ENCODE measurements at regions not wholly inside any gene's neighbourhood (a gene's known extent, or its start where the extent isn't known, plus 50 kb on each side); places are given as distances from the start of the nearest gene placed in this dataset.
"Not testable (repeated sequence)": the region's sequence is repeated elsewhere in the genome, so short reads cannot be mapped to it uniquely, and the experiment has no call there.

- no peak for DNase-seq
These were observed 309.4 kb upstream of the XYLT1 start for GRCh38 chr16:17780181-17780580.

DNA sequence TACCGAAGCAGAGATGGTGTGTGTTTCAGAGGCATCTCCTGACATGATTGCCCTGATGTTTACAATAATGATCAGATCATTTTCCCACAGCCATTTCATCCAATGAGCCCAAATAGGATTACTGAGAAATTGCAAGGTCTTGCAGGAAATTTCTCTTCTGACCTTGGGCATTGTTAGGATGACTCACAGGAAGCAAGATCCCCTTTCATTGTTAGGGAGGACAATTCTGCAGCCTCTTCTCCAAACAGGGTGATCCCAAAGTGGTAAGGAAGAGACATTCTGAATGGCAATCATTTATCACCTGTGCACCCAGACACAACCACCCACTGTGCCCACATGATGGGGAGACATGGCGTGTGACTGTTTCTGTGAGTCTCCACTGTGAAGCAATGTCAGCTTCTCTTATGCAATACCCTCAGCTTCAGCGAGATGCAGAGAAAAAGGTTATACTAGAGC, 306.7 kb upstream of the XYLT1 start:
- peak; percentile 33 for DNase-seq

DNA sequence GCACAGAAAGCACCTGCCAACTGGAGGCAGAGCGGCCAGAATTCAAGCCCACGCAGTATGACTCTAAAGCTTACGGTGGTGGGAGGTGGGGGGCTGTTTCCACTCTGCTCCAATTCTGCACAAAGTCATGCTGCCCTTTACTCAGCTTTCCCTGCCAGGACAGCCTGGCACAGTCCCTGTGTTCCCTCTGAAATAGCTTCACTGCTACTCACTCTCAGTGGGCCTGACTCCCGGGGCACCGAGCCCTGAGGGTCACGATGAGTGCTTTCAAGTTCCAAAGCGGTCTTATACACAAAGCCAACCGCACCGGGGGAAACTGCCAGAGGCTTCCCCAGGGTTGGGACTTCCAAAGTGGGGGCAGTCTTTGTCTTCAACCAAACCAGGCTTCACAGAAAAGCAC, 306.1 kb upstream of the XYLT1 start:
- peak; percentile 33 for DNase-seq

DNA sequence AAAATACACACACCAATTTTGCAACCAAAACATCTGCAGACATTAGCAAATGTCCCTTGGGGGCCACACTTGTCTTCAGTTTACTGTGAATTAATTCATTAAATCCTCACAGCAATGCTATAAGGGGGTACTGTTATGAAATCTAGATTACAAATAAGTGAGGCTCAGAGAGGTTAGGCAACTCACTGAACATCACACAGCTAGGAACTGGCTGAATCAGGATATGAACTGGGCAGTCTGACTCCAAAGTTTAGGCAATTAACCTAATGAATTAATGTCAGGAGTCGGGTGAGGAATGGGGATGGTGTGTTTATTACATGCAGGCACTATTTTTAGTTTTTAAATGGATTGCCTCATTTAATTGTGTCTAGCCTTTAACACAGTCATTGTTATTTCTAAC, 305.7 kb upstream of the XYLT1 start:
- no peak for DNase-seq

DNA sequence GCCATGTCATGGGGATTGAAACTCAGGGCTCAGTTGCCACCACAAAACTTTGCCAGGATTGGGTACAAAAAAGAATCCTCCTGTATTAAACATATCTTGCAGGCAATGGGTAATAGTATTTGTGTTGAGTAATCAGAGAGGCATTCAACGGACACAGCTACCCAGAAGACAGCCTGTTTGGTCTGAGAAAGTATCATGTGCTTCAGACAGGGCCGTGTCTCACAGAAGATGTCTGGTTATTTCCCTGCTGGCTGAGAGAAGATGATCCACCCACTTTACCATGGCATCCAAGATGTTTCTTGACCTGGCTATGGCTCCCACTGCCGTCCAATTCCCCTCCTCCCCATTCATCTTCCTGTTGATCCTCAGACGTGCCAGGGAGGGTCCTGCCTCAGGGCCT, 304.3 kb upstream of the XYLT1 start:
- DNase-seq = no peak

DNA sequence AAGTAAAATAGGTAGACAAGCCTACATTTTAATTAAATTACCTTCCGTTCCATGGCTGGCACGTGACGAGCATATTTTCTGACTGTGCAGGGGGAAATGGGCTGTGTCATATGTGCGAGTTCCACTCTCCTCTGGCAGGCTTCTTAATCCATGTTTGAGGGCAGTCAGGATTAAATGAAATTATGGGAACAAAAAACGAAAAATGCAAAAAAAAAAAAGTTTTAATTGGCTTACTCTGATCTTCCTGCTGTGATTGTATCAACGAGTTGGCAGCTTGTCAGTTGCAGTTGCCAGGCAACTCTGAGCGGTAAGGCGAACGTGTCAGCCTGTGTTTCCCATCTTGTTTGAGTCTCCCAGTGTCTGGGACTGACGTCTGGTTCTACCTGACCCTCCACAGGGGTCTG, 302.9 kb upstream of the XYLT1 start:
- DNase-seq = no peak

GRCh38 chr16:17770104-17770503, 299.3 kb upstream of the XYLT1 start:
- DNase-seq = no peak

DNA sequence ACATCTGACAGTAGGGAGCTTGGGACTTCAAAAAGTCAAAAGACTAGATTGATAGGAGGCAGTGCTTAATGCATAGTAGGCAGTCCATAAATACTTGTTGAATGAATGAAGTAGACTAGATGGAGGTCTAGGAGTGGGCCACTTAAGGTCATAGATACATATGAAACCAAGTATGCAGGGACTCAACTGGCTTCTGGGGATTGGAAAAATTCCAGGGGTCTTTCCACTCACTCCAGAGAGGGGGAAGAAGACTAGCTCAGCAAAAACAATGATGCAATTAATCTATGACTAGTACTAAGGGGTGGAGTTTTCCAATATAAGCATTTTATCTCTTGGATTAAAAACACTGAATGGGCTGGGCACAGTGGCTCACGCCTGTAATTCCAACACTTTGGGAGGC, 298.3 kb upstream of the XYLT1 start:
- no peak for DNase-seq

GRCh38 chr16:17768257-17768656, 297.5 kb upstream of the XYLT1 start:
- no peak for DNase-seq

- DNase-seq = no peak
These were observed 295.3 kb upstream of the XYLT1 start for GRCh38 chr16:17766012-17766411.

- no peak for DNase-seq
These were observed 289.0 kb upstream of the XYLT1 start for GRCh38 chr16:17759451-17760390.

- no peak for DNase-seq
These were observed 287.0 kb upstream of the XYLT1 start for GRCh38 chr16:17757808-17758207.

DNA sequence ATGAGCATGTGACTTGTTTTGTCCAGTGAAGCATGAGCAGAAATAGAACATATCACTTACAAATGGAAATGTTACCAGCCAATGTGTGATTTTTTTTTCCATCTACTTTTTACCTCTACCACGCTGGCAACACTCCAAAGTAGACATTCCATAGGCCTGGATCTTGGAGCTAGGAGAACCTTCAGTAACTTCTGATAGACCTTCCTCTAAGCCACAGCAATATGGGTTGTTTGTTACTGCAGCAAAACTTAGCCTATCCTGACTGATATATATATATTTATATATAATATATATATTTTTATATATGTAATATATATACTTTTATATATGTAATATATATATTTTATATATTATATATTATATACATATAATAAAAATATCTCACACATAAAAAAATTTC, 284.4 kb upstream of the XYLT1 start:
- no peak for DNase-seq

DNA sequence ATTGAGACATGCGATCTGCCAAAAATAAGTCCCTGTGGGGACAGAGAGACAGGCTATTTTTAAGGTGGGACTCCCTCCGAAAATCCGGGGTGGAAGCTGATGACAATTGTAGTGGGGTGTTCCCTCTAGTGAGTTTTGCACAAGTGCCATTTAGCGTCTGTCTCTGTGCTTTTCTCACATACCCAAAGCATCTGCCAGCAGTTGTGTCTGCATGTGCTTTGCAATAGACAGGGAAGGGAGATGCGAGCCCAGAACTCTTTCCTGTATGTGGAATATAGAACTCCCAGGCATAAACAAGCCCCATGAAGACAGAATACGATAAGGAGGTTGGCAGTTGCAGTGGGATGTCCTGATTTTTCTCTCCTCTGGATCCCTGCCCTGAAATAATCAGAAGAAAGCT, 282.7 kb upstream of the XYLT1 start:
- DNase-seq = no peak

DNA sequence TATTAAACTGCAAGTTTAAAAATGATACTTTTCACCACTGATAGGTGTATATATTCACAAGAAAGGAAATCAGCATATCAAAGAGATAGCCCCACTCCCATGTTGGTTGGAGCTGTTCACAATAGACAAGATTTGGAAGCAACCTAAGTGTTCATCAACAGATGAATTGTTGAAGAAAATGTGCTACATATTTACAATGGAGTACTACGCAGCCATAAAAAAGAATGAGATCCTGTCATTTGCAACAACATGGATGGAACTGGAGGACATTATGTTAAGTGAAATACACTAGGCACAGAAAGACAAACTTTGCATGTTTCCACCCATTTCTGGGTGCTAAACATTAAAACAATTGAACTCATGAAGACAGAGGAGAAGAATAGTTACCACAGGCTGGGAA, 278.9 kb upstream of the XYLT1 start:
- no peak for DNase-seq

- DNase-seq = no peak
These were observed 277.4 kb upstream of the XYLT1 start for GRCh38 chr16:17748044-17748719.

DNA sequence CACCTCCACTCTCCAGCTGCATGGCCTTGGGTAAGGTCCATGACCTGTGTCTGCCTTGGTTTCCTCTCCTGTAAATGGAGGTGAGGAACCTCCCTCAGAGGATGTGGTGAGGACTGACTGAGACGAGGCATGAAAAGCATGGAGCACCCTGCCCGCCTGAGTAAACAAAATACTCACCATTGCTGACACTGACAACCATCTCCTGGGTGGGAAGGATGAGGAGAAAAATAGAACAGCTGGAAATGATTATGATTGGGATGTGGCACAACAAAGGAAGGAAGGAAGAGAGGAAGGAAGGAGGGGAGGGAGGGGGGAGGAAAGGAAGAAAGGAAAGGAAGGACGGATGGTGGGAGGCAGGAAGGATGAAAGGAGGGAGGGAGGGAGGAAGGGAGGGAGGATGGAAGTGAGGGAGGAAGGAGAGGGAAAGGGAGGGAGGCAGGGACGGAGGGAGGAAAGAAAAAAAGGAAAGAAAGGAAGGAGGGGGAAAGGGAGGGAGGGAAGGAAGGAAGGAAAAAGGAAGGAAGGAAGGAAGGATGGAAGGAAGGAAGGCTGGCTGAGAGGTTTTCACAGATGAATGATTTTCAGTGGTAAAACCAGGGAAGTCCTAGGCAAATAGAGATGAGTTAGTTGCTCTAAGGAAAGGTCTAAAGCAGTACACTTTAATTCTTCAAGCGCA, 276.5 kb upstream of the XYLT1 start:
- no peak for DNase-seq

- no peak for DNase-seq
These were observed 274.3 kb upstream of the XYLT1 start for GRCh38 chr16:17744921-17745572.

DNA sequence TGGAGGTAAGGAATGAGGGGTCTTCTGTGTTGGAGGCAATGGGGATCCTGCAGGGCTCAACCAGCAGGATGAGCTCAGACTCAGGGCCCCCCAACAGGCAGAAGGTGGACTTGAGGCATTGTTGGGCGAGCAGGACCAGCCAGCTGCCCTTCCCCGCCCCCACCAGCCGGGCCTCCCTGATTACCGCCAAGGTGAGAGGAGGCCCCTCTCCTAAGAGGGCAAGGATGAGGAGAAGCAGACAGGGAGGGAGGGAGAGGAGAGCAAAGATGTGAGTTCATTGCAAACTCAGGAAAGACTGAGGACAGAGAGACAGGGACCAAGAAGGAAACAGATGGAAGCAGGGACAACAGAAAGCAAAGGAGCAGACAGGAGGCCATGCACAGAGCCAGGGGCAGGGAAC, 272.8 kb upstream of the XYLT1 start:
- DNase-seq = no peak

DNA sequence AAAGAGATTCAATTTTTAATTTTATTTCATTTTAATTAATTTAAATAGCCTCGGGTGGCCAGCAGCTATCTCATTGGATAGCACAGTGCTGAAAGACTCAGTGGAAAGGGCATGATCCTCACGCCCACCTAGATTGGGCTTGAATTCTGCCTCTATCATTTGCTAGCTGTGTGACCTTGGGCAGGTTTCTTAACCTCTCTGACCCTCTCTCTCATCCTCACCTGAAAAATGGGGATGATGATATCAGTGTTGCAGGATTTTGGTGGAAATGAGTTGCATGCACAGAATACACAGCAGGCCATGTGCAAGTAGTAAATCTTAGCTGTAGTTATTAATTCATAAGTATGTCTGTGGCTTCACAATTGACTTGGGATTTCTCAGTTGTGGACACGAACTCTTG, 272.4 kb upstream of the XYLT1 start:
- no peak for DNase-seq

DNA sequence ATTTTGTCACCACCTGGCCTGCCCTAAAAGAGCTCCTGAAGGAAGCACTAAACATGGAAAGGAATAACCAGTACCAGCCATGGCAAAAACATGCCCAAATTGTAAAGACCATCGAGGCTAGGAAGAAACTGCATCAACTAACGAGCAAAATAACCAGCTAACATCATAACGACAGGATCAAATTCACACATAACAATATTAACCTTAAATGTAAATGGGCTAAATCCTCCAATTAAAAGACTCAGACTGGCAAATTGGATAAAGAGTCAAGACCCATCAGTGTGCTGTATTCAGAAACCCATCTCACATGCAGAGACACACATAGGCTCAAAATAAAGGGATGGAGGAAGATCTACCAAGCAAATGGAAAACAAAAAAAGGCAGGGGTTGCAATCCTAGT, 264.3 kb upstream of the XYLT1 start:
- not testable (repeated sequence) for DNase-seq

GRCh38 chr16:17729820-17730219, 259.1 kb upstream of the XYLT1 start:
- DNase-seq = no peak

GRCh38 chr16:17728196-17728595, 257.4 kb upstream of the XYLT1 start:
- no peak for DNase-seq
